ENCODE measurements at regions not wholly inside any gene's neighbourhood (a gene's known extent, or its start where the extent isn't known, plus 50 kb on each side); places are given as distances from the start of the nearest gene placed in this dataset.

GRCh38 chr14:98208943-98209342, 1063.1 kb downstream of the BCL11B start:
- Histone ChIP-seq H3K4me3 (ENCODE audit: low read depth, low read length) (no peak overlapping the region), H3K9ac (no peak overlapping the region), H2AFZ (no peak overlapping the region), H3K79me2 (no peaks in the 10 kb centered on the region), H3K36me3 (ENCODE audit: control insufficient read depth, insufficient read depth, low read length) (no peaks in the 10 kb centered on the region), H3K4me1 (no peaks in the 10 kb centered on the region), H3K9me3 (ENCODE audit: control insufficient read depth, low read length) (no peaks in the 10 kb centered on the region), H3K27me3 (ENCODE audit: control insufficient read depth, insufficient read depth, low read length) (no peaks in the 10 kb centered on the region), H3K4me2 (ENCODE audit: low read length) (no peak overlapping the region), H3K27ac (no peak overlapping the region)
- TF ChIP-seq, protein P1, sequence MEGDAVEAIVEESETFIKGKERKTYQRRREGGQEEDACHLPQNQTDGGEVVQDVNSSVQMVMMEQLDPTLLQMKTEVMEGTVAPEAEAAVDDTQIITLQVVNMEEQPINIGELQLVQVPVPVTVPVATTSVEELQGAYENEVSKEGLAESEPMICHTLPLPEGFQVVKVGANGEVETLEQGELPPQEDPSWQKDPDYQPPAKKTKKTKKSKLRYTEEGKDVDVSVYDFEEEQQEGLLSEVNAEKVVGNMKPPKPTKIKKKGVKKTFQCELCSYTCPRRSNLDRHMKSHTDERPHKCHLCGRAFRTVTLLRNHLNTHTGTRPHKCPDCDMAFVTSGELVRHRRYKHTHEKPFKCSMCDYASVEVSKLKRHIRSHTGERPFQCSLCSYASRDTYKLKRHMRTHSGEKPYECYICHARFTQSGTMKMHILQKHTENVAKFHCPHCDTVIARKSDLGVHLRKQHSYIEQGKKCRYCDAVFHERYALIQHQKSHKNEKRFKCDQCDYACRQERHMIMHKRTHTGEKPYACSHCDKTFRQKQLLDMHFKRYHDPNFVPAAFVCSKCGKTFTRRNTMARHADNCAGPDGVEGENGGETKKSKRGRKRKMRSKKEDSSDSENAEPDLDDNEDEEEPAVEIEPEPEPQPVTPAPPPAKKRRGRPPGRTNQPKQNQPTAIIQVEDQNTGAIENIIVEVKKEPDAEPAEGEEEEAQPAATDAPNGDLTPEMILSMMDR (IDR thresholded peaks at IDR 0.05), result no peak

DNA sequence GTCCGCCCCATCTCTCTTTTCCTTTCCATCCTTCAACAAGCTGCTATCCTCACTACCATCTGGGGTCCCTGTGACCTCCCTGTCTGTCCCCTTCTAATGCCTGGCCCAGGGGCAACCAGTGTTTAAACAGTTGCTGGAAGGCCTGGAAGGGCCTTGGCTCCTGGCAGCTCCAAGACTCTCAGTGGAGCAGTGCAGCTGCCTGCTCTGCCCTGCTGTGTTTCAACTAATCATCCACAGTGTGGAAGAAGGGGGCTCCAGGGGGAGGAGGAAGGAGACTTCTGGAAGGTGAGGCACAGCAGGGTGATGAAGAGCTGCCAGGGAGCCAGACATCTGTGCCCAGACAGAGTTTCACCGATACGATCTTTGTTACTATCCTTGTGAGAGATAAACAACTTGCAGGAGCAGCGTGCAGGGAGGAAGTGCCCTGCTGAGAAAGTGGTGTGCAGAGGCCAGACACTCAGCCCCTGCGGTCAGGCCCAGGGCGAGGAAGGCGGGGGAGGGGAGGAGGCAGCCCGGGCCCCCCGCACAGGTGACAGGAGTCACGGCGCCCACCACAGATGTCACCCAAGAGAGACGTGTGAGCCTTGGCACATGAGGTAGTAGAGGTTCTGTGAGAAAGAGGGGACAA, 1061.8 kb downstream of the BCL11B start:
- no peak overlapping the region for H3K9ac ChIP-seq
- H3K27me3 ChIP-seq (ENCODE audit: control insufficient read depth, insufficient read depth, low read length), result no peaks in the 10 kb centered on the region
- no peaks in the 10 kb centered on the region for H3K36me3 ChIP-seq (ENCODE audit: control insufficient read depth, insufficient read depth, low read length)
- no peaks in the 10 kb centered on the region for H3K79me2 ChIP-seq
- TF ChIP-seq, protein P1 (IDR thresholded peaks at IDR 0.05), result no peak
- no peaks in the 10 kb centered on the region for H3K9me3 ChIP-seq (ENCODE audit: control insufficient read depth, low read length)
- H3K4me1 ChIP-seq, result no peaks in the 10 kb centered on the region
- H3K4me3 ChIP-seq (ENCODE audit: low read depth, low read length), result no peak overlapping the region
- no peak overlapping the region for H3K27ac ChIP-seq
- H2AFZ ChIP-seq, result no peak overlapping the region
- no peak overlapping the region for H3K4me2 ChIP-seq (ENCODE audit: low read length)

GRCh38 chr14:98217530-98217929, 1054.5 kb downstream of the BCL11B start:
- Histone ChIP-seq H3K79me2 (no peaks in the 10 kb centered on the region), H2AFZ (no peak overlapping the region), H3K4me2 (ENCODE audit: low read length) (no peak overlapping the region), H3K4me1 (no peaks in the 10 kb centered on the region), H3K27ac (no peak overlapping the region), H3K27me3 (ENCODE audit: control insufficient read depth, insufficient read depth, low read length) (peaks cover 4% of the 10 kb centered on the region), H3K9ac (no peak overlapping the region), H3K36me3 (ENCODE audit: control insufficient read depth, insufficient read depth, low read length) (no peaks in the 10 kb centered on the region), H3K9me3 (ENCODE audit: control insufficient read depth, low read length) (no peaks in the 10 kb centered on the region), H3K4me3 (ENCODE audit: low read depth, low read length) (no peak overlapping the region)
- TF ChIP-seq, protein P1 (IDR thresholded peaks at IDR 0.05), result no peak

GRCh38 chr14:98218218-98218617, 1053.8 kb downstream of the BCL11B start:
- Histone ChIP-seq H3K79me2 (no peaks in the 10 kb centered on the region), H3K4me1 (no peaks in the 10 kb centered on the region), H3K4me2 (ENCODE audit: low read length) (no peak overlapping the region), H3K9ac (no peak overlapping the region), H2AFZ (no peak overlapping the region), H3K27me3 (ENCODE audit: control insufficient read depth, insufficient read depth, low read length) (peaks cover 4% of the 10 kb centered on the region), H3K36me3 (ENCODE audit: control insufficient read depth, insufficient read depth, low read length) (no peaks in the 10 kb centered on the region), H3K9me3 (ENCODE audit: control insufficient read depth, low read length) (no peaks in the 10 kb centered on the region), H3K27ac (no peak overlapping the region), H3K4me3 (ENCODE audit: low read depth, low read length) (no peak overlapping the region)
- TF ChIP-seq, protein P1 (IDR thresholded peaks at IDR 0.05), result no peak

DNA sequence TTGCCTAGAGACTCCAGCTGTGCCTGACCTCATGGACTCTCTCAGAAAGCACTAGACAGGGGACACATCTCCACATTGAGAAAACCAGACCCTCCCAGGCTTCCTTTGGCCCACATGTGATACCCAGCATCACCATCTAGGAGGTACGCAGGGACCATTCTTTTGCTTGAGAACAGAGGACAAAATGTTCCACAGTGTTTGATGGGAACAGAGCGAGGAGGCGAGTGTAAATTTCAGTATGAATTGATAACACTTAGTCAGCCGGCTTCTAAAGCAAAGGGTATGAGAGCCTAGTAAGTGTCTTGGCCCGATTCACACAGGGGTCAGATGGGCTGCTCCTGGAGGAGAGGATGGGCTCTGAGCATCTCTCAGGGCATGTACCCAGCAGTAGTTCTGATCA, 1052.4 kb downstream of the BCL11B start:
- Histone ChIP-seq H3K4me3 (ENCODE audit: low read depth, low read length) (no peak overlapping the region), H3K27me3 (ENCODE audit: control insufficient read depth, insufficient read depth, low read length) (peaks cover 4% of the 10 kb centered on the region), H3K79me2 (no peaks in the 10 kb centered on the region), H3K9ac (no peak overlapping the region), H3K4me1 (no peaks in the 10 kb centered on the region), H3K27ac (no peak overlapping the region), H3K36me3 (ENCODE audit: control insufficient read depth, insufficient read depth, low read length) (no peaks in the 10 kb centered on the region), H3K9me3 (ENCODE audit: control insufficient read depth, low read length) (no peaks in the 10 kb centered on the region), H3K4me2 (ENCODE audit: low read length) (no peak overlapping the region), H2AFZ (no peak overlapping the region)
- TF ChIP-seq, protein P1 (IDR thresholded peaks at IDR 0.05), result no peak
